Caco-2 (cell line): ENCODE measurements at regions not wholly inside any gene's neighbourhood (a gene's known extent, or its start where the extent isn't known, plus 50 kb on each side); places are given as distances from the start of the nearest gene placed in this dataset.

Experiments
- BruUV-seq: library from RNA; stranded (reverse); fragments of 400-500 nt; replicated peaks from 2 replicates; lab custom pipeline; 2021; lab: Mats Ljungman, UMichigan
- CTCF ChIA-PET: fragments of 300-600 bp; sonication (Branson Sonifier 250); formaldehyde crosslinking; loops from one replicate; lab custom pipeline; 2022; ENCODE audit warnings: antibody characterized with exemption; lab: Charles Lee
- POLR2A ChIA-PET: fragments of 300-600 bp; sonication (Branson Sonifier 250); formaldehyde crosslinking; loops from one replicate; lab custom pipeline; 2022; ENCODE audit warnings: antibody characterized with exemption; lab: Charles Lee
- DNase-seq, 2 experiments: peaks; one replicate each; pipeline versions ENCODE4 v3.0.0 to v3.0.0-alpha.2; 2020 to 2022
- H3K27me3 ChIP-seq: replicated peaks from 2 replicates; pipeline ENCODE4 v1.6.0; 2011; ENCODE audit warnings: low read length; ENCODE audit not compliant: control insufficient read depth, insufficient read depth
- H3K36me3 ChIP-seq: 2 replicates; pipeline ENCODE4 v1.5.1; 2011; ENCODE audit warnings: low read length; ENCODE audit not compliant: control insufficient read depth, insufficient read depth
- H3K4me1 ChIP-seq: fragments of 250-450 bp; sonication (Bioruptor Pico); 2 replicates; pipeline ENCODE4 v1.5.1; 2020; ENCODE audit warnings: mild to moderate bottlenecking
- H3K4me3 ChIP-seq: 2 replicates; pipeline ENCODE4 v1.5.1; 2011; ENCODE audit warnings: low read depth, mild to moderate bottlenecking, control low read depth, low read length
- H3K9me3 ChIP-seq: fragments of 250-450 bp; sonication (Bioruptor Pico); 2 replicates; pipeline ENCODE4 v1.5.1; 2020; ENCODE audit warnings: mild to moderate bottlenecking, moderate library complexity
- H3K27ac Mint-ChIP-seq: one replicate; pipeline ENCODE4 v1.8.0; 2022; ENCODE audit warnings: mixed read lengths; ENCODE audit not compliant: unreplicated experiment
- H3K27me3 Mint-ChIP-seq: one replicate; pipeline ENCODE4 v1.8.0; 2022; ENCODE audit warnings: mixed read lengths; ENCODE audit not compliant: insufficient read depth, unreplicated experiment
- H3K36me3 Mint-ChIP-seq: one replicate; pipeline ENCODE4 v1.8.0; 2022; ENCODE audit warnings: mild to moderate bottlenecking, mixed read lengths; ENCODE audit not compliant: insufficient read depth, unreplicated experiment
- H3K4me1 Mint-ChIP-seq: one replicate; pipeline ENCODE4 v1.8.0; 2022; ENCODE audit warnings: low read depth, mixed read lengths; ENCODE audit not compliant: unreplicated experiment
- H3K4me3 Mint-ChIP-seq: one replicate; pipeline ENCODE4 v1.8.0; 2022; ENCODE audit warnings: mild to moderate bottlenecking, moderate library complexity, mixed read lengths; ENCODE audit not compliant: unreplicated experiment
- H3K9me3 Mint-ChIP-seq: one replicate; pipeline ENCODE4 v1.8.0; 2022; ENCODE audit warnings: mixed read lengths; ENCODE audit not compliant: unreplicated experiment
- CTCF ChIP-seq, 2 experiments: fragments of 200-600 bp in 1 of 2; IDR thresholded peaks; 1 replicate in 1 of 2; 2 replicates in 1 of 2; pipeline versions ENCODE4 v1.5.1 to v1.8.0; 2011 to 2022; ENCODE audit warnings: antibody characterized with exemption in 1 of 2, control low read depth in 1 of 2, inconsistent platforms in 1 of 2, low read depth in 1 of 2, low read length in 1 of 2, mild to moderate bottlenecking in 1 of 2, moderate library complexity in 1 of 2; ENCODE audit not compliant: insufficient read depth in 1 of 2, severe bottlenecking in 1 of 2, unreplicated experiment in 1 of 2
- intact Hi-C: fragments of 100-400 bp; cut with micrococcal nuclease; formaldehyde crosslinking; loops from one replicate; pipeline ENCODE4 v1.10.0; 2022; ENCODE audit not compliant: unreplicated experiment

- Histone ChIP-seq H3K4me1 (no peaks in the 10 kb centered on the region), H3K4me3 (no peak overlapping the region), H3K27me3 (no peaks in the 10 kb centered on the region), H3K9me3 (no peaks in the 10 kb centered on the region), H3K36me3 (no peaks in the 10 kb centered on the region)
- TF ChIP-seq CTCF (IDR thresholded peaks at IDR 0.05; ENCODE audit: insufficient read depth in 1 of 2, low read depth in 1 of 2, low read length in 1 of 2, severe bottlenecking in 1 of 2, unreplicated experiment in 1 of 2): no peak
- peaks cover 3% of the 10 kb centered on the region for H3K27me3 Mint-ChIP-seq
- H3K4me1 Mint-ChIP-seq: no peaks in the 10 kb centered on the region
- no TSS peak for BruUV-seq
- H3K9me3 Mint-ChIP-seq: no peaks in the 10 kb centered on the region
- CTCF ChIA-PET: interaction anchor here (0.7 kb wide), 1 partner anchor 13 kb away, joined by 3 read pairs; no protein-coding TSS in a partner anchor
- no peak overlapping the region for H3K4me3 Mint-ChIP-seq
- peak in 1 of 2 experiments; percentile 29 for DNase-seq
- H3K27ac Mint-ChIP-seq: no peak overlapping the region
- no peaks in the 10 kb centered on the region for H3K36me3 Mint-ChIP-seq
- intact Hi-C loops: no loop called here
- POLR2A ChIA-PET: no interaction called here
Observed at GRCh38 chr4:8761824-8762205, 109.8 kb downstream of the HMX1 start.

GRCh38 chr4:8761167-8761823, 110.3 kb downstream of the HMX1 start:
- intact Hi-C loops: no loop called here
- no peaks in the 10 kb centered on the region for H3K36me3 Mint-ChIP-seq
- no peak overlapping the region for H3K27ac Mint-ChIP-seq
- H3K9me3 Mint-ChIP-seq: no peaks in the 10 kb centered on the region
- no peak for TF ChIP-seq CTCF (IDR thresholded peaks at IDR 0.05; ENCODE audit: insufficient read depth in 1 of 2, low read depth in 1 of 2, low read length in 1 of 2, severe bottlenecking in 1 of 2, unreplicated experiment in 1 of 2)
- no peaks in the 10 kb centered on the region for H3K4me1 Mint-ChIP-seq
- H3K9me3 ChIP-seq: no peaks in the 10 kb centered on the region
- H3K4me3 Mint-ChIP-seq: no peak overlapping the region
- no peaks in the 10 kb centered on the region for H3K36me3 ChIP-seq
- peak in 1 of 2 experiments; percentile 32 for DNase-seq
- no peak overlapping the region for H3K4me3 ChIP-seq
- H3K4me1 ChIP-seq: no peaks in the 10 kb centered on the region
- BruUV-seq: no TSS peak
- H3K27me3 ChIP-seq: no peaks in the 10 kb centered on the region
- ChIA-PET POLR2A (no interaction called here), CTCF (interaction anchor here (0.7 kb wide), 1 partner anchor 14 kb away, joined by 3 read pairs; no protein-coding TSS in a partner anchor)
- H3K27me3 Mint-ChIP-seq: peaks cover 3% of the 10 kb centered on the region

- ChIA-PET POLR2A (no interaction called here), CTCF (no interaction called here)
- H3K4me3 Mint-ChIP-seq: no peak overlapping the region
- H3K4me1 ChIP-seq: no peaks in the 10 kb centered on the region
- peaks cover 3% of the 10 kb centered on the region for H3K27me3 Mint-ChIP-seq
- BruUV-seq: no TSS peak
- no peaks in the 10 kb centered on the region for H3K36me3 ChIP-seq
- H3K27me3 ChIP-seq: no peaks in the 10 kb centered on the region
- H3K27ac Mint-ChIP-seq: no peak overlapping the region
- no peaks in the 10 kb centered on the region for H3K9me3 Mint-ChIP-seq
- DNase-seq: peak in 1 of 2 experiments; percentile 22
- no peaks in the 10 kb centered on the region for H3K4me1 Mint-ChIP-seq
- H3K4me3 ChIP-seq: no peak overlapping the region
- no peaks in the 10 kb centered on the region for H3K9me3 ChIP-seq
- H3K36me3 Mint-ChIP-seq: no peaks in the 10 kb centered on the region
- intact Hi-C loops: no loop called here
- no peak for TF ChIP-seq CTCF (IDR thresholded peaks at IDR 0.05; ENCODE audit: insufficient read depth in 1 of 2, low read depth in 1 of 2, low read length in 1 of 2, severe bottlenecking in 1 of 2, unreplicated experiment in 1 of 2)
Observed at GRCh38 chr4:8760561-8760960, 111.1 kb downstream of the HMX1 start.
